ENCODE measurements at regions not wholly inside any gene's neighbourhood (a gene's known extent, or its start where the extent isn't known, plus 50 kb on each side); places are given as distances from the start of the nearest gene placed in this dataset.

DNA sequence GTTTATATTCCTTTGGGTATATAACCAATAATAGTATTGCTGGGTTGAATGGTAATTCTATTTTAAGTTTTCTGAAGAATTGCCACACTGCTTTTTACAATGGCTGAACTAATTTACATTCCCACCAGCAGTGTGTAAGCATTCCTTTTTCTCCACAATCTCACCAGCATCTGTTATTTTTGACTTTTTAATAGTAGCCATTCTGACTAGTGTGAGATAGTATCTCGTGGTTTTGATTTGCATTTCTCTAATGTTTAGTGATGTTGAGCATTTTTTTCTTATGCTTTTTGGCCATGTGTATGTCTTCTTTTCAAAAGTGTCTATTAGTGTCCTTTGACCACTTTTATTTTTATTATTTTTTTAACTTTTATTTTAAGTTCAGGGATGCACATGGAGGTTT, 275.3 kb downstream of the METTL15 start:
- DNase-seq: no peak
- TF ChIP-seq, protein P1, sequence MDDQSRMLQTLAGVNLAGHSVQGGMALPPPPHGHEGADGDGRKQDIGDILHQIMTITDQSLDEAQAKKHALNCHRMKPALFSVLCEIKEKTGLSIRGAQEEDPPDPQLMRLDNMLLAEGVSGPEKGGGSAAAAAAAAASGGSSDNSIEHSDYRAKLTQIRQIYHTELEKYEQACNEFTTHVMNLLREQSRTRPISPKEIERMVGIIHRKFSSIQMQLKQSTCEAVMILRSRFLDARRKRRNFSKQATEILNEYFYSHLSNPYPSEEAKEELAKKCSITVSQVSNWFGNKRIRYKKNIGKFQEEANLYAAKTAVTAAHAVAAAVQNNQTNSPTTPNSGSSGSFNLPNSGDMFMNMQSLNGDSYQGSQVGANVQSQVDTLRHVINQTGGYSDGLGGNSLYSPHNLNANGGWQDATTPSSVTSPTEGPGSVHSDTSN (IDR thresholded peaks at IDR 0.05): peak; percentile 39
- TF ChIP-seq RXRA (IDR thresholded peaks at IDR 0.05; ENCODE audit: borderline replicate concordance, low read depth) (0 out of 2 replicates have a peak, but pooled peaks have one; percentile 20), TCF12 (IDR thresholded peaks at IDR 0.05) (peak; percentile 47; the same call in 1 of the 2 replicates), ELF1 (IDR thresholded peaks at IDR 0.05) (no peak), JUND (IDR thresholded peaks at IDR 0.05) (0 out of 2 replicates have a peak, but pooled peaks have one; percentile 13)
- no peaks in the 10 kb centered on the region for H3K79me2 ChIP-seq (ENCODE audit: insufficient read depth)
- POLR2A ChIA-PET: no interaction called here
- no peak overlapping the region for H2AFZ ChIP-seq (ENCODE audit: low read depth)
- no peak overlapping the region for H3K9ac ChIP-seq
- no peak overlapping the region for H3K4me3 ChIP-seq (ENCODE audit: low read depth in 2 of 2, low read length in 1 of 2)
- H3K9me2 ChIP-seq: no peaks in the 10 kb centered on the region
- H3K4me1 ChIP-seq (ENCODE audit: control insufficient read depth in 1 of 2, insufficient read depth in 2 of 2, low read depth in 1 of 2, low read length in 1 of 2): no peaks in the 10 kb centered on the region
- no peaks in the 10 kb centered on the region for H3K36me3 ChIP-seq (replicated peaks in 1 of 2; ENCODE audit: control insufficient read depth in 1 of 2, insufficient read depth in 2 of 2, low read length in 1 of 2)
- no peaks in the 10 kb centered on the region for H3K27me3 ChIP-seq (ENCODE audit: insufficient read depth)
- CTCF ChIA-PET: no interaction called here
- no peaks in the 10 kb centered on the region for H4K20me1 ChIP-seq (ENCODE audit: insufficient read depth)
- H3K9me3 ChIP-seq: no peaks in the 10 kb centered on the region
- 38% methylated on average over 1 of the region's 1 CpG for WGBS (ENCODE audit: low lambda C conversion rate)
- no peak overlapping the region for H3K4me2 ChIP-seq
- peak overlapping the region in 1 of 2 experiments; percentile 45; a peak in 1 of 4 replicates for H3K27ac ChIP-seq (ENCODE audit: low read depth in 2 of 2, low read length in 1 of 2)
- H3F3A ChIP-seq (replicated peaks; ENCODE audit: insufficient read depth): peaks cover 5% of the 10 kb centered on the region

Small RNAs in the stretch of these regions (small RNA-seq; reads per million reads assigned to genes)
- gene MIR8068: 0 reads per million in 7 experiments
- 0 reads per million in 7 experiments for gene RN7SL240P
